ENCODE measurements at regions not wholly inside any gene's neighbourhood (a gene's known extent, or its start where the extent isn't known, plus 50 kb on each side); places are given as distances from the start of the nearest gene placed in this dataset.

GRCh38 chr2:4831751-4832150 is 860.4 kb upstream of the SOX11 start:
- no peak for DNase-seq (ENCODE audit: low spot score)
- H3K9me3 ChIP-seq (ENCODE audit: severe bottlenecking): no peaks in the 10 kb centered on the region
- H3K36me3 ChIP-seq (ENCODE audit: low read depth): no peaks in the 10 kb centered on the region
- no peak overlapping the region for H3K4me3 ChIP-seq (ENCODE audit: severe bottlenecking)
- ATAC-seq (ENCODE audit: low read depth): no peak
- H3K27me3 ChIP-seq (ENCODE audit: insufficient read depth, poor library complexity, severe bottlenecking): no peaks in the 10 kb centered on the region
- no peak overlapping the region for H3K27ac ChIP-seq (ENCODE audit: poor library complexity, severe bottlenecking)
- H3K4me1 ChIP-seq (ENCODE audit: insufficient read depth, poor library complexity, severe bottlenecking): no peaks in the 10 kb centered on the region
- TF ChIP-seq CTCF (IDR thresholded peaks at IDR 0.05; ENCODE audit: poor library complexity, severe bottlenecking): no peak

- DNase-seq (ENCODE audit: low spot score): no peak
- no peaks in the 10 kb centered on the region for H3K4me1 ChIP-seq (ENCODE audit: insufficient read depth, poor library complexity, severe bottlenecking)
These were observed 859.5 kb upstream of the SOX11 start for GRCh38 chr2:4832642-4833041.

GRCh38 chr2:4838626-4839025 is 853.6 kb upstream of the SOX11 start:
- peaks cover 1% of the 10 kb centered on the region for H3K27me3 ChIP-seq (ENCODE audit: insufficient read depth, poor library complexity, severe bottlenecking)
- no peak for TF ChIP-seq CTCF (IDR thresholded peaks at IDR 0.05; ENCODE audit: poor library complexity, severe bottlenecking)
- no peaks in the 10 kb centered on the region for H3K36me3 ChIP-seq (ENCODE audit: low read depth)
- DNase-seq (ENCODE audit: low spot score) (no peak), ATAC-seq (ENCODE audit: low read depth) (no peak)
- H3K4me1 ChIP-seq (ENCODE audit: insufficient read depth, poor library complexity, severe bottlenecking): no peaks in the 10 kb centered on the region
- H3K9me3 ChIP-seq (ENCODE audit: severe bottlenecking): no peaks in the 10 kb centered on the region
- H3K4me3 ChIP-seq (ENCODE audit: severe bottlenecking): no peak overlapping the region
- H3K27ac ChIP-seq (ENCODE audit: poor library complexity, severe bottlenecking): no peak overlapping the region

More at GRCh38 chr2:4832642-4833041, 859.5 kb upstream of the SOX11 start:
- no peaks in the 10 kb centered on the region for H3K36me3 ChIP-seq (ENCODE audit: low read depth)
- H3K4me3 ChIP-seq (ENCODE audit: severe bottlenecking): no peak overlapping the region
- no peak for ATAC-seq (ENCODE audit: low read depth)
- H3K9me3 ChIP-seq (ENCODE audit: severe bottlenecking): no peaks in the 10 kb centered on the region
- no peak overlapping the region for H3K27ac ChIP-seq (ENCODE audit: poor library complexity, severe bottlenecking)
- TF ChIP-seq CTCF (IDR thresholded peaks at IDR 0.05; ENCODE audit: poor library complexity, severe bottlenecking): no peak
- H3K27me3 ChIP-seq (ENCODE audit: insufficient read depth, poor library complexity, severe bottlenecking): no peaks in the 10 kb centered on the region

- ATAC-seq (ENCODE audit: low read depth): no peak
These were observed 851.4 kb upstream of the SOX11 start for GRCh38 chr2:4840791-4841190.

More at GRCh38 chr2:4840791-4841190, 851.4 kb upstream of the SOX11 start:
- Histone ChIP-seq H3K4me1 (ENCODE audit: insufficient read depth, poor library complexity, severe bottlenecking) (no peaks in the 10 kb centered on the region), H3K36me3 (ENCODE audit: low read depth) (no peaks in the 10 kb centered on the region), H3K27ac (ENCODE audit: poor library complexity, severe bottlenecking) (no peak overlapping the region), H3K9me3 (ENCODE audit: severe bottlenecking) (no peaks in the 10 kb centered on the region), H3K27me3 (ENCODE audit: insufficient read depth, poor library complexity, severe bottlenecking) (peaks cover 18% of the 10 kb centered on the region), H3K4me3 (ENCODE audit: severe bottlenecking) (no peak overlapping the region)
- no peak for DNase-seq (ENCODE audit: low spot score)
- TF ChIP-seq CTCF (IDR thresholded peaks at IDR 0.05; ENCODE audit: poor library complexity, severe bottlenecking): no peak
